ENCODE measurements at regions not wholly inside any gene's neighbourhood (a gene's known extent, or its start where the extent isn't known, plus 50 kb on each side); places are given as distances from the start of the nearest gene placed in this dataset.
"Not testable (repeated sequence)": the region's sequence is repeated elsewhere in the genome, so short reads cannot be mapped to it uniquely, and the experiment has no call there.

DNA sequence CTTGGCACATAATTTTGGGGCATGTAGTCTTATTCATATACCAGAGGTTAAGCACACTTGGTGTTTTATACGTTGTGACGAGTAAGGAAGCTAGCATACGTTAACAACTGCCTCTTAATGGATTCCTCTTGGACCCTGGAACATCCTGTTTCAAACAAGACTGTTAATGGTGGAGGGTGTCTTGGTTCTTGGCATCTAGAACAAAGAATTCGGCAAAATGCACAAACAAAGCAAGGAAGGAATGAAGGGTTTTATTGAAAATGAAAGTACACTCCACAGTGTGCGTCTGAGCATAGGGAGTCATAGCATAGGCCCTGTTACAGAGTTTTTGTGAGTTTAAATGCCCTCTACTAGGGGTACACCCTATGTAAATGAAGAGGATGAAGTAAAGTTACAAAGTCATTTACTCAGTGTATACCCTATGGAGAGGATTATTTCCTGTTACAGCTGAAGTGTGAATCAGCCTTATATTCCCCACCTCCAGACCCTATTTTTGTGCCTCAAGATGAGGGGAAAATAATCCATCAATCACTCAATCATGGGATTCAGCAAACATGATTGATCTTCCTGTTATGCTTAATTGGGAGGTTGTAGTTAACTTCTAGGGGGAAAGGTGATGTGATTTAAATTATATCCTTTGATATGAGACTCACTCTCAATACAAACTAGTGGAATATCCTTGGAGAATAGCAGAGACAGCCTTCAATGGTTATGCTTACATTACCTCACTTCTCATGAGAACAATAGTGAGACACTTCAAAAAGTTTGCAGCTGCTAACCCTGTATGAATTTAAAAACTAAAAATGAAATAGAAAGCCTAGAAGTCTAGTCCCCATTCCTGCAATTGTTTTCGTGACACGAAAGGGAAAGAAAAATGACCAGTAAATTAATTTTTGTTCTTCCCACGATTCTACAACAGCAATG is 84.9 kb upstream of the MYO10 start:
- FAIRE-seq: no peak
- no peak for TF ChIP-seq CTCF (IDR thresholded peaks at IDR 0.05; ENCODE audit: insufficient read depth, missing control alignments)
- no peak for DNase-seq (ENCODE audit: insufficient read length, low spot score)

DNA sequence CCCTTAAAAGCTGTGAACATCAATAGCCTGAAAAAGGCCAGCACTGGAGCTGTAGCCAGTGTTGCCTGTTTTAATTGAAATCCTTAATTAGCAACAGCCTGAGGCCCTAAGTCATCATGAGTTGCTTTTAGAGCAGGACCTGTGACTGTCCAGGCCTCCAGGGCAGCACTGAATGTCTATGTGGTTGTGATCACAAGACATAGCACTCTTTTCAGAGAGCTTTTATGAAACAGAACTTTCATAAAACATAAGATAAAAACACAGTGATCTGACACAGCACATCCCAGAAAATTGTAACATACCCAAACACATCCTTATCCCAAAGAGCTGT is 85.5 kb upstream of the MYO10 start:
- no peak for TF ChIP-seq CTCF (IDR thresholded peaks at IDR 0.05; ENCODE audit: insufficient read depth, missing control alignments)
- no peak for DNase-seq (ENCODE audit: insufficient read length, low spot score)
- FAIRE-seq: no peak

DNA sequence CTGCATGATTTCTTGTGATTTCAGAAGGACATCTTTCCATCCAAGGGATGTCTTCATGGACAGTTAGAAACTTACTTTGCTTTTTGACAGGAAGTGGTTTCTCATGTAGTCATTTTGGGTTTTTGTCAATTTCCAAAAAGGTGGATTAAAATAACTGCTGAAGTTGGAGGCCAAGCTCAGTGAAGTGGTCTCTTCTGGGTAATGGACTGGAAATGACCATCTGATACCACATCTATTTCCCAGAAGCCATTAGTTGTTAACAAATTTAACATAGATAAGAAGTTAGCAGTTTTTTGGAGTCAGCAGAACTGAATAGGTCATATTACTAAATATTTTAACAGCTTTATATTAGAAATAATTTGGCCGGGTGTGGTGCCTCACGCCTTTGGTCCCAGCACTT is 86.2 kb upstream of the MYO10 start:
- no peak for DNase-seq (ENCODE audit: insufficient read length, low spot score)
- TF ChIP-seq CTCF (IDR thresholded peaks at IDR 0.05; ENCODE audit: insufficient read depth, missing control alignments): no peak
- FAIRE-seq: no peak

GRCh38 chr5:17024686-17025180 is 88.6 kb upstream of the MYO10 start:
- TF ChIP-seq CTCF (IDR thresholded peaks at IDR 0.05; ENCODE audit: insufficient read depth, missing control alignments): no peak
- FAIRE-seq: no peak
- no peak for DNase-seq (ENCODE audit: insufficient read length, low spot score)

- not testable (repeated sequence) for FAIRE-seq; DNase-seq (ENCODE audit: insufficient read length, low spot score)
Measured at GRCh38 chr5:17031659-17032277, 95.7 kb upstream of the MYO10 start.

- DNase-seq (ENCODE audit: insufficient read length, low spot score); FAIRE-seq: not testable (repeated sequence)
Measured at GRCh38 chr5:17032314-17032985, 96.4 kb upstream of the MYO10 start.

DNA sequence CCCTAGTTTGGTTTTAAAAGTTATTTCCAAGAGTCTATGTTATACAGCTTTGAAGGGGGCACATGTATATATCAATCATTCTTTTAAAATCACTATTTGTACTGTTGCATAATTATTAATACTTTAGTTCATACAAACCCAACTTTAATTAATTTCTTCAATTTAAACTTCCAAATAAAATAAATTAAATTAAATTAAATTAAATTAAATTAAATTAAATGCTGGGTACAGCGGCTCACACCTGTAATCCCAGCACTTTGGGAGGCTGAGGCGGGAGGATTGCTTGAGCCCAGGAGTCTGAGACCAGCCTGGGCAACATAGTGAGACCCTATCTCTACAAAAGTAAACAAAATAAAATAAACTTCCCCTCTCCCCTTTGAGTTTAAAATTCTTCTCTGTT is 98.9 kb upstream of the MYO10 start:
- FAIRE-seq: not testable (repeated sequence)

GRCh38 chr5:17037751-17038150 is 101.7 kb upstream of the MYO10 start:
- DNase-seq (ENCODE audit: insufficient read length, low spot score): no peak
- no peak for FAIRE-seq
- TF ChIP-seq CTCF (IDR thresholded peaks at IDR 0.05; ENCODE audit: insufficient read depth, missing control alignments): no peak

More for the DNA sequence above, 98.9 kb upstream of the MYO10 start:
- DNase-seq (ENCODE audit: insufficient read length, low spot score): not testable (repeated sequence)

Data from D721Med (cell line).